ENCODE measurements at regions not wholly inside any gene's neighbourhood (a gene's known extent, or its start where the extent isn't known, plus 50 kb on each side); places are given as distances from the start of the nearest gene placed in this dataset.
"Not testable (repeated sequence)": the region's sequence is repeated elsewhere in the genome, so short reads cannot be mapped to it uniquely, and the experiment has no call there.

DNA sequence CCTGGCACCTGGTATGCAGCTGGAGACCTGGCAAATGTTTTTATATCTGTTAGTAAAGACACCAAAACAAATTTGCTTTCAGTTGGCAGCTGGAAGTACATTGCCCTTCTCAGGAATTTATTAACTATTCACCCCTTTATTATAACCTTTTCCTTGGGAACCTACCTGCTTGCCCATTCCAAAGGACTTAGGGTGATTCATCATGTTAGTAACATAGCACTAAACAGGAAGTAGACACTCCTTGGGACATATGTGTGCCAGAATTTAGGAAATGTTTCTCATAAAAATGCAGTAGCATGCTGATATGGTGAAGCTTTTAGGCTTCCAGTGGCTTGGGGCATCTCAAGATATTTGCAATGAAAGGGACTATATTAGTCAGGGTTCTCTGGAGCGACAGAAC lies 184.2 kb downstream of the DMAC1 start:
- DNase-seq, result no peak

DNA sequence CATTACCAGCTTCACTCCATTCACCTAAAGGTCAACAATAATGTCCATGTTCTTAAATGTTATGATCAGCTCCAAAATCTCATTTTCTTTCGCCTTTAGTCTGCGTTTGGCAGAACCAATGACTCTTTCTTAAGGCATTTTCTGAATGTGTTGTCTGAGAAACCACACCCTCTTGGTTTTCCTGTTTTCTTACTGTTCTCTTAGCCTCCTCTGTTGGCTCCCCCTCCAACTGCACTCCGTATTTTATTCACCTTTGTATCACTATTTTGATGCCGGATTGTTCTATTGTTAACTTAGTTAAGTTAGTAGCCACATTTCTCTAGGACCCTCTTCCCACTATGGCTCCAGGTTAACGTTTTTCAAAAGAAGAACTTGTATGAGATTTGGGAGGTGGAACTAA lies 185.6 kb downstream of the DMAC1 start:
- DNase-seq, result no peak

DNA sequence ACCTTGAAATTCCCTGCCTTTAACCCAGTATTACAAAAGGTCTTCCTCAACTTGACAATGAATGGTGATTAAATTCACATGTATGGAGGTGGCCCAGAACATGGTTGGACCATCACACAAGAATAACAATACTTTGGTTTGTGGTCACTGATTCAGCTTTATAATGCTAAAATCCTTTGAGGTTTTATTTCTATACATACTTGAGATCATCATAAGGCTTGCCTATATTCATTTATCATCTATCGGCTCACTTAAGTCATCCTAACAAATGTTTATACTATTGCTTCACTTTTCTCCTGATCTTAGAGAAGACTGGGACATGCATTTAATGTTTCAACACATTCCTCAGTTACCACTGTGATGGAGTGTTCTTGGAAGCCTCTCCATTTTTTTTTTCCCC lies 191.3 kb downstream of the DMAC1 start:
- DNase-seq, result no peak

DNA sequence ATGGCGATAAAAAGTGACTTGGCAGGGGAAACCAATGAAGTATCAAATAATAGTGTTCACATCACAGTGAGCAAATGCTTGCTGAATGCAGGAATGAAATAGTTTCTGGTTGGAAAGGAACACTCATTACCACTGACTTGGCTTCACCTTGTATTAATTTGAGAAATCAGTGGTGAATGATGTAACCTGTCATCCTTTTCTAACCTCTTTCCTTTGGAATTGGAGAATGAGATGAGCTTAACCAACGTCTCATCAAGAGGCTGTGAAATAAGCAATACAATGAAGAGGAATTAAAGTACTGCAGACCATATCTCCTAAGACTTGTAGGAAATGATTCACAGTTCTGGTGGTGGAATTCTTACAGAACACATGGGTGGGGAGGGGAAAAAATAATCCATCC lies 192.2 kb downstream of the DMAC1 start:
- DNase-seq, result no peak

DNA sequence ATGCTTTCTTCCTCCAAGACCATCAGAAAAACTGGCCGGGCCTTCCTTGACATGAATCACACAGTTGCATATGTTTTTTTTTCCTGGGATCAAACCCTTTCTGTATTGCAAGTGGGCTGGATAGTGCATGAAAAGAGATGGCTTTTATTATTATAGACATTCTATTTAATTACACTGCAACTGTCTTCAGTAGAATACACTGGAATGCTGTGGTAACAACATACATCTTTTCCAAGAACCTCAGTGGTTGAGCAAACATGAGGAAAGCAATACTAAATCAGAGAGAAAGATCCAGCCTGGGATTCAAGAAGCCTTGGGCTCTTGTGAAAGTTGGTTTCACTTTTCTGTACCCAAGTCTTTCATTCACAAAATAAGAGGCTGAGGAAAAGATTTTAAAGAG lies 193.0 kb downstream of the DMAC1 start:
- no peak for DNase-seq

DNA sequence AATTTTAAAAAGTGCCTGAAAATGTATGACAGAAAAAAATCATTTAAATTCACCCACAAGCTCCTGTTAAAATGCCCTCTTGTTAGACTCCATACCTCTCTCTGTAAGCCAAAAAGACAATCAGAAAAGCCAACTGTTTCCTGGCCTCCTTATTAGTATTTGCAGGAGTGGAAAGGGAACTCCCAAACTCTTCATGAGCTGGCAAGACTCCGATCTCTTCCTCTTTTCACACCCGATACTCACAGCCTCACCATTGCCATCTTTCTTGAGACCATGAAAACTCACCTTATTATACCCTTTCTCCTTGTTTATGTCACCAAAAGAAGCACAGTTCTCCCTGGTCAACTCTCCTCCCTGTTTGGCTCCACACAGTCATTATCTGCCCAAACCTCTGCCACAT lies 197.8 kb downstream of the DMAC1 start:
- no peak for DNase-seq

DNA sequence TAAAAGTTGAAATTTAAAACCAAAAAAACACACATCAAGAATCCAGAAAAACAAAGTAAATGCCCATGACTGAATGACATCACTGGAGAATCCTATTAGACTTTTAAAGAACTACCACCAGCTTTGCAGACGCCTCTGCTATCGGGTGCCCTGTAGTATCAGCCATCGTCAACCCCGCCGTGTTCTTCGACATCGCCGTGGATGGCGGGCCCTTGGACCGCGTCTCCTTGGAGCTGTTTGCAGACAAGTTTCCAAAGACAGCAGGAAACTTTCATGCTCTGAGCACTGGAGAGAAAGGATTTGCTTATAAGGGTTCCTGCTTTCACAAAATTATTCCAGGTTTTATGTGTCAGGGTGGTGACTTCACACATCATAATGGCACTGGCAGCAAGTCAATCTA lies 201.9 kb downstream of the DMAC1 start:
- DNase-seq, result no peak

DNA sequence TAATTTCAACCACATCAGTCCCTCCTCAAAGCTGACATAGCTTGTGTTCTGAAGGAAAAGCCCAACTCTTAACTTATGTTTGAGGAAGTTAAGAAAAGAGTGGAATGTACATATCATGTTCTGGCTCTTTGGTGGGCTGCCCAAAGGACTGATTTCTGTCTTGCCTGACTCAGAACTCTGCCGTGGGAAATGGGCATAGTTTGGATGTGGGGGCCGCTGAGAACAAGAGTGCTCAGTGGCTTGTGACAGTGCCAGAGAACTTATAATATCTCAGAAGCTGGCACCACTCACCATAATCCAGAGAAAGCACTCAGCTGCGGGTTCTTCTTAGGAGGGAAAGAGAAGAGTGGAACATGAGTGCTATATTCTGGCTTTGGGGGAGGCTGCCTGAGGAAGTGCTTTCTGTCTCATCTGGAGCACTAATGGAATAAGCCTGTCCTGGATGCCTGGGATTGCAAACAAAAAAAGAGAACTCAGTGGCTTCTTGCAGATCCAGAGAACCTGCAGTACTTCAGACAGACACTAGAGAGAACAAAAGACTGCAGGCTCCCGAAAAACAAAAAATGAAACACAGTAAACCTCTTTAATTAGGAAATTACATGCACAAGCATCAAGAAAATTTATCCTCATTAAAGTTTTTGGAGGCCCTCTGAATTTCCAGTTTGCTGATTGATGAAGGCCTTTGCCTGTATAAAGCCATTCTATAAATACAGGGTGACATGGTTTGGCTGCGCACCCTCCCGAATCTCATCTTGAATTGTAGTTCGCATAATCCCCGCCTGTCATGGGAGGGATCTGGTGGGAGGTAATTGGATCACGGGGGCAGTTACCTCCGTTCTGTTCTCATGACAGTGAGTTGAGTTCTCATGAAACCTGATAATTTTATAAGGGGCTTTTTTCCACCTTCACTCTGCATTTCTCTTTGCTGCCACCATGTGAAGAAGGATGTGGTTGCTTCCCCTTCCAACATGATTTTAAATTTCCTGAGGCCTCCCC lies 207.0 kb downstream of the DMAC1 start:
- DNase-seq, result no peak

DNA sequence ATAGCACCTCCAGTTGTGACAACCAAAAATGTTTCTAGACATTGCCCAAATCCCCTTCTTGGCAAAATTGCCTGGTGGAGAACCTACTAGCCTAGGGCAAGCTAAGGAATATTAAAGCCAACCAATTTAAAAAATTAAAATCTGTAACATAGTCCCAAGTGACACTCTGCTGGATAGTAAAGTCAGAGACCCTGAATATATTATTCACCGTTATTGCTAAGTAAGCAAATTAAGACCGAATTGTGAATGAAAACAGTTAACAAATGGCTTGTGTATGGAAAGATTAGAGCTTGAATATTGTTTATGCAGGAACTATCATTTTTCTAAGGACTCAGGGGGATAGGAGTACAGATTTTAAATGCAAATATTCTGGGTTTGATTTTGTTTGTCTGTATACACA lies 208.1 kb downstream of the DMAC1 start:
- no peak for DNase-seq

DNA sequence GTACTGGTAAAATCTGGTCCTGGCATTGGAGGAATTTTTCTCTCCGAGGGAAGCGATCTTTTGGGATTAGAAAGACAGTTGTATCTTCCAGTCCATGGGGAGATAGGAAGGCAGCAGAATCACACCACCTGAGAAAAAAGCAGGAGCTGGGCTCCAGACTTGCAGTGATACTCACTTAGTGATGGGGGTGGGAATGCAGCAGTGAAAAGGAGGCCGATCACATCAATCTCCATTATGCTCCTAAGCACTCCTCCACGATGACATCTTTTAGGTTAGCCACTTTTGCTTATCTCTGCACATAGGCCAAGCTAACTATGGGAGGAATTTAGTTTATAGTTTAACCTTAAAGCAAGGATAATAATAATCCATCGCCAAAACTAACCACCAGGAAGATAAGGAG lies 219.0 kb downstream of the DMAC1 start:
- DNase-seq, result no peak

DNA sequence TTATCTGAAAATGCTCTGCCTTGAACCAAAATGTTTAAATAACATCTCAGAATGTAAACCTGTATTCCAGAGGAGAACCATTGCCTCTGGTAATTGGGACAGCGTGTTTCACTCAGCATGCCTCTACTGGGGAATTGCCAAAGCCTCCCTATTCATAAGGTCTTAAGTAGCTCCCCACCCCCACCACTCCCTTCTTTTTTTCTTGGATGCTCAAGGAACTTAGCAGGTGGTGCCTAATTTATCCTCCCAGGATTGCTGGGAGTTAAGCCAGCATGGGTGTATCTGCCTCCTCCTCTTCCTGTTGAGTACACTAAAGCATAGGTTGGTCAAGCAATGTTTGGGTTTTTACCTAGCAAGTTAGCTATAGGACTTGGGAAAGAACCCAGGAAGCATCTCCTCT lies 220.2 kb downstream of the DMAC1 start:
- DNase-seq, result no peak

DNA sequence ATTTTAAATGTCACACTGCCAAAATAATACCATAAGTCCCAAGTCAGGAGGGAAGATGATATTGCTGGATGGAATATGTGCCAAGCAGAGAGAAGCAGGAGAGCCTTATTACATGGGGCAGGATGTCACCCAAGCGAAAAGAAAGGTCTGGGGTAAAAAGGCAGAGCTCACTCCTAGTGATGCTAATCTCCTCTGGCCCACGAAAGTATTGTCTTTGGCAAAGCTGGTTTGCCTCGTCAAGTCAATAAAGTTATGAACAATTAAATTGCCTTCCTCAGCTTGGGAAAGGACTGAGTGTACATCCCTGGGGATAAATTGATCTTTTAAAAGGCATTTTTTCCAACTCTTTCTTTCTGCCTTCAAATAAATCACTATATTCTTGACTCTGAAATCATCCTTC lies 220.6 kb downstream of the DMAC1 start:
- DNase-seq, result no peak

DNA sequence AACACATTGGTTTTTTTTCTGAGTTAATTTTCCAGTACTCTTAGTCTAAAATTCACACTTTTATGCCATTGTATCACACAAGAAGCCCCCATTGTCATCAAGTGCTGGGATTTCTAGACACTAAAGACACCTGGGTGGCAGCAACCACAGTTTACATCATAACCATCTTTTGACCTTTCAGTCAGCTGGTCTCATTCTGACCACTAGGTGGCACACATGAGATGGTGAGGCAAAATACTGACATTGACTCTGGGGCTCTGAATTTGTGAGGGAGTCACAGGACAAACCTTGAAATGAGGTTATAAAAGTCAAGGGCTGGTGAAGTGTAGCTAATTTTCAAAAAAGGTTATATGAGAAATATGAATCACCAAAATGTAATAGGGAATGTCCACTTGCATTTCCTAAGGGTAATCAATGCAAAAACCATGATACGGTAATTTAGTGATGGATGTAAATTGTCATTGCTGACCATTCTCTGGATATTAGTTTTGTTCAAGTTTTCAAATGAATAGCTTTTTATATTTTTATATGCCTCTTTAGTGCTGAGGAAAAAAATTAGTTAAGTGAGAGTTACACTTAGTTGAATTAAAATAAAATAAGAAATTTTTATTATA lies 229.4 kb downstream of the DMAC1 start:
- DNase-seq, result peak; percentile 46 to 56

DNA sequence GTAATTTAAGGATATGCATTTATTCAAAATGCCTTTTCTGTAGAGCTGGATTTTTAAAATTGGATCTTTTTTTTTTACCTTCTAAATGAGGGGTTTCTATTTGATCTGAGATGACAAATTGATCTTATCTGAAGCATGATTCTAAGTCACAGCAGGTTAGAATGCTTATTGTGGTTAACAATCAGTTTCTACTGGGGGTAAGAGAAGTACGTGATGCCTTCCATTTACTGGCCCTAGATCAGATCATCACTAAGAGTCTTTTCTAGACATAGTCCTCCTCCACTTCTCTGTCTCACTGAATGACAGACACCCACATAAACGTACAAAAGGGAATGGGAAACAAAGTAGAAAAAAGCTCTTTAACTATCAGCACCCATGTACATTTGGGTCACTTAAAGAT lies 231.9 kb downstream of the DMAC1 start:
- DNase-seq, result no peak

DNA sequence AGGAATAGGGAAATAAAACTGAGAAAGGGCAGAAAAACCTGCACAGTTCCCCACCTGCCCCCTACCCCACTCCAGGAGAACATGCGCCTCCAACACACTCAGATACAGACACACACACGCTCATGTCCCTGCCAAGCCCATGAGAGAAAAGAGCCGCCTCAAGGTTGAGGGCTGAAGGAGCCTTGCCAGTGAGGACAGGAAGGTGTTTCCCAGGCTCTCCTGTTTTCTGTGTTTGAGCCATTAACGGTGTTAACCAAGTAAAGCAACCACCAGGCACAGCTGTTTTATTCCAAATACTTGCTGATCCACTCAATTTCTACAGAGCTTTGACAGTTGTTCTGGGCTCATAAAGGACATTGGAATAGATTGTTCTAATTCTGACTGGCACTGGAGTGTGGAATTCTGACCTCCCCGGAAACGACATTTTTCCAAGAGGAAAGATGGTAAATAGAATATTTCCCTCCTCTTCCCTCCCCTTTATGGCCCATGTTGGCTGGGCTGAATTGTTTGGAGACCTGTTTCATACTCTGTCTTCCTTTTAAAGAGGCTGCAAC lies 238.0 kb downstream of the DMAC1 start:
- DNase-seq, result no peak

DNA sequence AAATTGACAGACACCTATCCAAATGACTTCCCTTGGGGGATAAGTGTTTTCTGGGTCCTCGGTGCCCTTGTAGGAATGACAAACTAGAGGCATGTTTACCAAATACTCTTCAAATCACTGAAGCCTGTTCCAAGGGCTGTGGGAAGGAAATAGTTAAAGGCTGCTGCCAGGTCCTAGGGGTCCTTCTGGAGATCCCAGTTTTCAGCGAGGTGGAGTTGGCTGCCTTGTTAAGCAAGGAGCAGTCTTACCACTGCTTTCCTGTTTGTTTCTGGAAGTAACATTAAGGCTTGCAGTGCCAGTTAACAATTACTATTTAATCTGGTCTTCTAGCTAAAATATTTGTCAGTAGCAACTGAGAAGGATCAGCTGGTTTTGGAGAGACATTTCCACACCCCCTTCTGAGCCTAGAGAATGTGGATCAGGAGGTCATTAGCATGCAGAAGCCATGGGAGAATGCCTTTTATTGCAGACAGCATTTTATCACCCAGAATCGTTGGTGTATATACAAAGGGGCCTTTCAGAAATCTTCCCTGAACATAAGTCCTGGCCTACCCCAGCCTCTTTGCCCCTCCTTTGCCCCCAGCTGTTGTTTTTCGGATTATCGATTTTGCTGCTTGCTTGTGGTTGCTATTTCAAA lies 238.8 kb downstream of the DMAC1 start:
- DNase-seq, result no peak

DNA sequence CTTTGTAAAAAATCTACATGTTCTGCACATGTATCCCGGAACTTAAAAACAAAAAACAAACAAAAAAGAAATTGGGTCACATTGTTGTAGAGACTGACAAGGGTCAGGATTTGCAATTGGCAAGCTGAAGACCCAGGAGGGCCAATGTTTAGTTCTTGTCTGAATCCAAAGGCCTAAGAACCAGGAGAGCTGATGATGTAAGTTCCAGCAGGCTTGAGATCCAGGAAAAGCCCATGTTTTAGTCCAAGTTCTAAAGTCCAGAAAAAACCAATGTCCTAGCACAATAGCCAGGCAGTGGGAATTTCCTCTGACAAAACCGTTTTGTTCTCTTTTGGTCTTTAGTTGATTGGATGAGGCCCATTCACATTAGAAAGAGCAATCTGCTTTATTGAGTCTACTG lies 244.9 kb downstream of the DMAC1 start:
- DNase-seq, result no peak

DNA sequence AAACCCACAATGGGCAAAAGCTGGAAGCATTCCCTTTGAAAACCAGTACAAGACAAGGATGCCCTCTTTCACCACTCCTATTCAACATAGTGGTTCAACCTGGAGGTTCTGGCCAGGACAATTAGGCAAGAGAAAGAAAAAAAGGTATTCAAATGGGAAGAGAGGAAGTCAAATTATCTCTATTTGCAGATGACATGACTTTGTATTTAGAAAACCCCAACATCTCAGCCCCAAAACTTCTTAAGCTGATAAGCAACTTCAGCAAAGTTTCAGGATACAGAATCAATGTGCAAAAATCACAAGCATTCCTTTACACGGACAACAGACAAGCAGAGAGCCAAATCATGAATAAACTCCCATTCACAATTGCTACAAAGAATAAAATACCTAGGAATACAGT lies 246.9 kb downstream of the DMAC1 start:
- not testable (repeated sequence) for DNase-seq

DNA sequence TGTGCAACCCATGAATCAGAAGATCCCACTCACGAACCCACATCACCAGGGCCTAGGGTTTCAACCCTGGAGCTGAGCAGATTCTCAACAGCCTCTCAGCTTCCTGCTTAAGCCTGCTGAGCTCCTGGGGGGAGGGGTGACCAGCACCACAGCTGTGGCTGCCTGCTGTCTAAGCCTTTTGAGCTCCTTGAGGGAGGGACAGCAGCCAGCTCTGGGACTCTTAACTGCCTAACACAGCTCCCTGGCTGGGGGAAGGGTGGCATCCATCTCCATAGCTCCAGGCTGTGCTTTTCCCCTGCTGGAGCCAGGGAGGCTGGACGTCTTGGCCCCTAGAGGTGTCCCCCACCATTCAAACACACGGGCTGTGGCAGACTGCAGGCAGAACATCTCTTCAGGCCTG lies 250.3 kb downstream of the DMAC1 start:
- no peak for DNase-seq

DNA sequence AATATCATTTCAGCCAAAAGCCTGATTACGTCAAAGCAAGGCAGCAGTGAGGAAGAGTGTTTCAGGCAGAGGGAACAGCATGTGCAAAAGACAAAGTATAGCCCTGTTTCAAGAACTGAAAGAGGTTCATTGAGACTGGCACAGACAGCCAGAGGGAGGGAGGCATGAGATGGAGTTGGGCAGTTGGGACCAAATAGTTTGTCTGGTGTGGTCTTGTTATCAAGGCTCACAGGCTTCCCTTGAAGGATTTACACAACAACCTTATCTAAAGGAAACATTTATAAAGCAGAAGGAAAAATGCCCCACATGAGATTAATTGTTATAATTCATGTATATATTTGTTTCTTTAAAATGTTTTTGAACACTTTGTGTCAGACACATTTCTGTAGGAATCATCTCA lies 253.3 kb downstream of the DMAC1 start:
- DNase-seq, result no peak

DNA sequence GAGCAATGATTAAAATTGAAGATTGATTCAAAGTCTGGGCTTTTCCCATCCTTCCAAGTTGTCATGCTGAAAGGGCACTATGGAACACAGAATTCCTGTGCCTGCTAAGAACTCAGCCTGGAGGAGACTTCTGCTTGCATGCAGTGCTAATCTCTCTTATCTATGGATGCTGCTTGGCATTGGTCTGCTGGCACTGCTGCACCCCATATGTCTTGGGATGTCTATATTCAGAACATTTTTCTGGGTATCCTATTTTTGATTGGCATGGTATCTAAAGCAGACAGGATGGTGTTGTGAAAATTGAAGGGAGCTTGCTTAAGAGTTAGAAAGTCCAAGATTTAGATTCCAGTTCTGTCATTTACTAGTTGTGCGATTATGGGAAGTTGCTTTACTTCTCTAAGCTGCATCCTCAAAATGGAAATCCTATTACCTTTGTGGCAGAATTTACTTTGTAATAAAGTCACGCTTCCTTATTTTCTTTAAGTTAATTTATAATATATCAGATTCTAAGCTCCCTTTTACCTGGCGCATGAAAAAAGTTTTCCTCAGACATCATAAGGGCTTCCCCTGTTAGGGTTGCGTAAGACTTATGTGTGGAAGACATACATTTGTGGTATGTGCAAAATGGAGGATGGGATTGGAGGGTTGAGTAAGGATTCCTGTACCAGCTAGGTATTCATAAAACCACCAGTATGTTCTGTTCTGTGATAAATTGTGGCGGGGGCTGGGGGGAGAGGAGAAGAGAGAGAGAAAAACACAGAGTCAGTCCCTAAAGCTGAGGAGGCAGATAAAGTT lies 254.0 kb downstream of the DMAC1 start:
- no peak for DNase-seq

DNA sequence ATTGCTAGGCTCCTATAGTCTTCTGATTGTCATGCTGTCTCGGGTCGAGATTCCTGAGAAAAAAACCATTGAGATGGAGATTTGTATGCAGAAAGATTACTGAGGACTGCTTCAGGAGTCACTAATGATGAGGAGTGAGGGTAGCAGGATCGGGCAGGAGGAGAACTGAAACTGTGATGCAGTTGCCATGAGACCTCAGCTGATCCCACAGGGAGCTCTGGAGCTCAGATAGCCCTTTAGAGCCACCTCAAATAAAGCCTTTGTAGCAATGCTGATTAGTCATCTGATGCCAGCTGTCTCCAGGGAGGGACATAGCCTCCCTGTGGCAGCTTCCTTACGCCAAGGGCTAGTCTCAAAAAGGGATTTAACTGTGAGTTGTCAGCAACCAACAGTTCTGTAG lies 256.9 kb downstream of the DMAC1 start:
- no peak for DNase-seq

DNA sequence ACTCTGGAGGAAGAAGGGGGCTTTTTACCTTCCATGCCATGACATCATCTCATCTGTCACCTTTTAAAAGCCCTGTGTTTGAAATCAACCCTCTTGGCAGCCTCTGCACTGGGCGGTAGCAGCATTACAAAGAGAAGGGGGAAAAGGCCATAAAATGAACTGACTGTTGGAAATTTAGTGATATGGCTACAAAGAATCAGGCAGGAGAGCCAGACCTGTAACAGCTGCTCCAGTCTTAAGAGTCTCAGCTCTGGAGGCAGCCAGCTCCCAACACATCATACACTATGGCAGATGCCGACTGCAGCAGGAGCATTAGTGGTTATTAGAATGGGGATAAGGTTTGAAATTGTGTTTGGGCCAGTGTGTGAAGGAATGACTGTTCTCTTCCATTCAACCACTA lies 257.5 kb downstream of the DMAC1 start:
- DNase-seq, result no peak

Data from stimulated activated CD4-positive, alpha-beta T cell treated with anti-CD3 and anti-CD28 coated beads, Interleukin-4, amount 100 ng/mL, for 4 hours (primary cell).